Stimulated activated CD4-positive, alpha-beta T cell treated with anti-CD3 and anti-CD28 coated beads, Interleukin-1b, Interleukin-23, amount 100 ng/mL, for 48 hours (primary cell): ENCODE measurements at regions not wholly inside any gene's neighbourhood (a gene's known extent, or its start where the extent isn't known, plus 50 kb on each side); places are given as distances from the start of the nearest gene placed in this dataset.
A peak's percentile ranks its signal among the peaks of the same experiment; 100 is the strongest.

ENCODE experiments used
- DNase-seq: peaks from one replicate; pipeline ENCODE4 v3.0.0-alpha.2; 2020

DNA sequence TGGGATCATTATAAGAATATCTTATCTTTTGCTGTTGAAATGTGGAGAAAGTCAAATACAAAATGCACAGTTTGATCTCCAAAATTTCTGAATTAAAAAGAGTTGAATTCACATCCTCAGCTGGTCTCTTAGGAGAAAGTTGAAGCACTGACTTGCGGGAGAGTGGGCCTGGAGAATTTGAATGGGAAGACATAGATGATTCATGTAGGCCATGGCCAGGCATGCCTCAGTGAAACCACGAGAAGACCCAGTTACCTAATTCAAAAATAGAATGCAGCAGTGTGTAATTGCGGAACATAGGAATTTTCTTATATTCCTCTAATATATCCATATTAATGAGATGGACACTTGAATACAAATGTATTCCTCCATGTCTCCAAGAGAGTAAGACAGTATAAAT lies 53.0 kb upstream of the DTNBP1 start:
- no peak for DNase-seq

DNA sequence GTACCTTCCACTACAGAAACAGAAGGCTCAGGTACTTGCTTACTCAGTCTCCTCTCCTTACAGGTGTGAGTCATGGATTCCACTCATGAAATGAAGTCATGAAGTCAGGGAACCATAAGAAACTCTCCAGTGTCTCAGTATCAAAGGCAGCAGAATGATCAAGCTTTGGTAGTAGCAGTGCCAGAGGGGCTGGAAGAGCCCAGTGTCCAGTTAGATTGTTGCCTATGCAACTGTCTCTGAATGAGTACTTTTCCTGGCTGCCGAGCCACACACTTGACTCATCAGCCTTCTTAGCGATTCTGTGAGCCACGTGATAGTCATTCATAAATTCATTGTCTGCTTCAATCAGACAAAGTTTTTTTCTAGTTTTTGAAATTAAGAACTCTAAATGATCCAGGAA lies 52.2 kb upstream of the DTNBP1 start:
- DNase-seq, result peak; percentile 67

DNA sequence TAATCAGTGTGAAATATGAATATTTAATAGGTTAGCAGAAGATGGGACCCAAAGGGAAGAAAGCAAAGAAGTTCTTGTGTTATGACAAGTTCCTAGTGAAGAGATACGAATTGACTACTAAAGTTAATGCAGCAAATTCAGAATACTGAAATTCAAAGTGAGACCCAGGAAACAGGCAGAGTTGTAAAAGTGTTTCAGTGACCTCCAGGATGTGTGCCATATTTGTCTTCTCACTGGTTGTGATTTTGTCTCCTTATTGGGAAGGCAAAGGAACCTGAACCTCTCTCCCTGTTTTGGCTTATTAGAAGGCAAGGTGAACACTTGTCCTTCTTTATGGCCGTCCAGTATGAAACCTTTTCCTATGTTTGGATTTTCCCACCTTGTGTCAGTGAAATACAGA lies 51.8 kb upstream of the DTNBP1 start:
- DNase-seq, result no peak

DNA sequence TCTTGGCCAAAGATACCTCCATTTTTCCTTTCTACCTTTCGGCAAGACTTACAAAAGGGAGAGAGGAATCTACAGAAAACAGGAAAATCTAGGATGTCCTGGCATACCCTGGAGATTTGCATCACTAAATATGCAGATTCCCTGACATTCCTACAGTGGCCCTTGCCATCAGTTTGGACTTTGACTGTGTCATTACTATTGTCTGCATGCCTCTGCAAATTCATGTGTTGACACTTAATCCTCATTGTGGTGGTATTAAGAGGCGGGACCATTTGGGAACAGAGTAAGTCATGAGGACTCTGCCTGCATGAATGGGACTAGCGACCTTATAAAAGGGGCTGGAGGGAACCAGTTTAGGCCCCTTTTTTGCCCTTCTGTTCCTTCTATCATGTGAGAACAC lies 50.5 kb upstream of the DTNBP1 start:
- DNase-seq, result no peak

DNA sequence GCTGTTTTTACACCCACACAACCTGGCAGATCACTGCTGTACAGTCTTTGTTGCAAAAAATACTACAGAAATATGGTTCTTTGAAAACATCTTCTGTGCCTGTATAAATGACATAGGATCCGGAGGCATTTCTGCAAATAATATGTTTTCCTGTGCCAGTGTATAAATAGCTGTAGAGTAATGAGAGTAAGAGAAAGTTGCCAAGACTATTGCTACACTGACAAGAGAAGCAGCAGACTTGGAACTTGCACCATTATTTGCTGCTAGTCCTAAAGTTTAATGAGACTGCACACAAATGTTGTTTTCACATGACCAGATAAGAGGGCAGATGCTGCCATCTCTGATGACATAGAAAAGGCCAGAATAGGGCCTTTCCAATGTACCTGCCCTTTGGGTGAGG lies 50.0 kb upstream of the DTNBP1 start:
- no peak for DNase-seq
